Neuronal stem cell (in vitro differentiated cells): ENCODE measurements at regions not wholly inside any gene's neighbourhood (a gene's known extent, or its start where the extent isn't known, plus 50 kb on each side); places are given as distances from the start of the nearest gene placed in this dataset.

Experiments
- DNase-seq: peaks from one replicate; pipeline ENCODE4 v3.0.0-alpha.2; 2013; ENCODE audit warnings: low spot score
- H2AFZ ChIP-seq: one replicate; pipeline ENCODE4 v1.6.1; 2013; ENCODE audit warnings: mild to moderate bottlenecking, low read length, inconsistent platforms
- H2AK5ac ChIP-seq: 2 replicates; pipeline ENCODE4 v1.6.1; 2013; ENCODE audit warnings: low read depth, mild to moderate bottlenecking, inconsistent platforms, low read length, moderate library complexity, mixed read lengths
- H2BK120ac ChIP-seq: 2 replicates; pipeline ENCODE4 v1.6.1; 2013; ENCODE audit warnings: low read depth, mild to moderate bottlenecking, inconsistent platforms, low read length, moderate library complexity, mixed read lengths
- H2BK12ac ChIP-seq: one replicate; pipeline ENCODE4 v1.6.1; 2013; ENCODE audit warnings: low read length, inconsistent platforms
- H2BK15ac ChIP-seq: 2 replicates; pipeline ENCODE4 v1.6.1; 2013; ENCODE audit warnings: mild to moderate bottlenecking, low read length, inconsistent platforms, mixed read lengths
- H2BK5ac ChIP-seq: one replicate; pipeline ENCODE4 v1.6.1; 2013; ENCODE audit warnings: inconsistent platforms, mild to moderate bottlenecking, low read length, moderate library complexity
- H3K14ac ChIP-seq: one replicate; pipeline ENCODE4 v1.6.1; 2013; ENCODE audit warnings: low read length, inconsistent platforms
- H3K18ac ChIP-seq: 2 replicates; pipeline ENCODE4 v1.6.1; 2013; ENCODE audit warnings: low read length, inconsistent platforms
- H3K23ac ChIP-seq: 2 replicates; pipeline ENCODE4 v1.6.1; 2013; ENCODE audit warnings: low read depth, mild to moderate bottlenecking, mixed read lengths, low read length, inconsistent platforms; ENCODE audit not compliant: poor library complexity
- H3K27ac ChIP-seq: replicated peaks from 3 replicates; pipeline ENCODE4 v1.5.1; 2013; ENCODE audit warnings: low read length, inconsistent platforms
- H3K27me3 ChIP-seq, 3 experiments: 2 replicates each; pipeline ENCODE4 v1.6.1; 2013; ENCODE audit warnings: low read length in 3 of 3, mild to moderate bottlenecking in 2 of 3, inconsistent platforms in 1 of 3, low read depth in 1 of 3, mixed read lengths in 1 of 3, moderate library complexity in 1 of 3; ENCODE audit not compliant: control insufficient read depth in 3 of 3, insufficient read depth in 3 of 3
- H3K36me3 ChIP-seq, 2 donors: replicated peaks in 1 of 2; 2 replicates each; pipeline ENCODE4 v1.6.1; 2013; ENCODE audit warnings: low read length in 2 of 2; ENCODE audit not compliant: control insufficient read depth in 2 of 2, insufficient read depth in 2 of 2
- H3K4ac ChIP-seq: 2 replicates; pipeline ENCODE4 v1.6.1; 2013; ENCODE audit warnings: inconsistent platforms, mild to moderate bottlenecking, low read length, moderate library complexity
- H3K4me1 ChIP-seq, 2 donors: 1 replicate in 1 of 2; 2 replicates in 1 of 2; pipeline ENCODE4 v1.6.1; 2013; ENCODE audit warnings: low read length in 2 of 2, low read depth in 1 of 2; ENCODE audit not compliant: control insufficient read depth in 2 of 2, insufficient read depth in 1 of 2
- H3K4me2 ChIP-seq: one replicate; pipeline ENCODE4 v1.6.1; 2013; ENCODE audit warnings: mild to moderate bottlenecking, low read length, inconsistent platforms; ENCODE audit not compliant: insufficient read depth, poor library complexity, severe bottlenecking
- H3K4me3 ChIP-seq, 2 donors: 2 replicates each; pipeline ENCODE4 v1.5.1; 2013; ENCODE audit warnings: low read length in 2 of 2, mild to moderate bottlenecking in 2 of 2, inconsistent platforms in 1 of 2, moderate library complexity in 1 of 2
- H3K79me1 ChIP-seq: one replicate; pipeline ENCODE4 v1.6.1; 2013; ENCODE audit warnings: low read depth, mild to moderate bottlenecking, inconsistent platforms, low read length, moderate library complexity
- H3K9ac ChIP-seq: one replicate; pipeline ENCODE4 v1.6.1; 2013; ENCODE audit warnings: mild to moderate bottlenecking, low read depth, low read length, inconsistent platforms; ENCODE audit not compliant: poor library complexity
- H3K9me3 ChIP-seq, 2 donors: replicated peaks in 1 of 2; 2 replicates each; pipeline versions ENCODE3 to v1.6.1; 2013; ENCODE audit warnings: low read length in 2 of 2, mild to moderate bottlenecking in 2 of 2, inconsistent platforms in 1 of 2, low read depth in 1 of 2, mixed read lengths in 1 of 2, moderate library complexity in 1 of 2; ENCODE audit not compliant: control insufficient read depth in 2 of 2, insufficient read depth in 1 of 2
- H4K8ac ChIP-seq: one replicate; pipeline ENCODE4 v1.6.1; 2013; ENCODE audit warnings: low read depth, mild to moderate bottlenecking, inconsistent platforms, low read length, moderate library complexity
- H4K91ac ChIP-seq: one replicate; pipeline ENCODE4 v1.6.1; 2013; ENCODE audit warnings: low read length, low read depth, mild to moderate bottlenecking, inconsistent platforms; ENCODE audit not compliant: poor library complexity
- WGBS, 2 donors: extraction: QIAGEN DNeasy Blood & Tissue Kit; methylation state at CpG; one replicate each; pipeline ENCODE4 v1.1.7; 2013; ENCODE audit warnings: missing lambda C conversion rate in 2 of 2, mixed read lengths in 1 of 2; ENCODE audit not compliant: insufficient read length in 2 of 2, insufficient replicate concordance in 1 of 2; ENCODE audit errors: extremely low coverage in 2 of 2; 5-methylcytosine and 5-hydroxymethylcytosine counted together

DNA sequence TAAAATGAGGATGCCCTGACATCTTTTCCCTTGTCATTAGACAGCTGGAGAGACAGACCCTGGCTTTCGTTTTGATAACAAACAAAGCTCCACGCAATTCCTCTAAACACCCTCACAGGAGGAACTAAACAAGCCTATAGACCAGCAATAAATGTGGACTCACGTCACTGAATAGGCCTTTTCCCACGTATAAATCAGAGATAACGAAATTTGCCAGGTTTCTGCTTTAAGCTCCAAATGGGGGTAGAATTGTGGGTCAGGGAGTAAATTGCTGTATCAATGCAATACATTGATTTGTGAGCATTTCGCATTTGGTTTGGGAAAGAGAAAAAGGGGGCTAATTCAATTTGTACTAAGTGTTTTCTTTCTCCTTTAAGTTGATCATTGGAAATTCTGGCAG lies 256.0 kb downstream of the PMP22 start:
- Histone ChIP-seq H2BK15ac (no peak overlapping the region), H3K27me3 (peaks cover 0 to 7% (median 0%) of the 10 kb centered on the region in 3 experiments), H3K4me3 (no peak overlapping the region), H2BK12ac (no peak overlapping the region), H2BK120ac (no peak overlapping the region), H2AFZ (no peak overlapping the region), H4K91ac (no peak overlapping the region), H3K23ac (no peak overlapping the region), H2BK5ac (no peak overlapping the region), H2AK5ac (no peak overlapping the region), H3K14ac (no peak overlapping the region), H3K4me2 (no peak overlapping the region), H3K27ac (no peak overlapping the region), H4K8ac (no peak overlapping the region), H3K79me1 (no peaks in the 10 kb centered on the region), H3K36me3 (no peaks in the 10 kb centered on the region), H3K9ac (no peak overlapping the region), H3K9me3 (no peaks in the 10 kb centered on the region), H3K18ac (no peak overlapping the region), H3K4me1 (no peaks in the 10 kb centered on the region), H3K4ac (no peak overlapping the region)
- WGBS, 2 donors: no CpG with 5 or more reads among the region's 6 CpGs
- DNase-seq: no peak

DNA sequence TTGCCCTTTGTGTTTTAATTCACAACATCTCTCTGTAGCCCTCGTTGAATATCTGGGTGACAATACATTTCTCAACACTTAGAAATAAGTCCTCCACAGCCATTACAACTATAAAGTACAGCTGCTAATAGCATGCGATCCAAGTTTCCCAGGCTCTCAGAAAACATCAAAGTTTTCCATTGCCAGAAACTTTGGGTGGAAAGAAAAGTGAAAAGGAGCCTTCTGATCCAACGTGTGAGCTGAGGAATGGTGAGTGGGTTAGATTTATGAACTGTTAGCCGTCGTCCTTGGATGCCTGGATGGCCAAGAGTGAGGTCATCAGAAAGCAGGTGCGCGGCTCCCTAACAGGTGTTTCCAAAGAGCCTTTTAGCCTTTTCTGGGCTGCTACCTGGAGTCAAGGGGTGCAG lies 258.0 kb downstream of the PMP22 start:
- H3K14ac ChIP-seq: no peak overlapping the region
- no peak overlapping the region for H2BK5ac ChIP-seq
- H3K4me1 ChIP-seq: no peaks in the 10 kb centered on the region
- no peaks in the 10 kb centered on the region for H3K9me3 ChIP-seq
- no peak overlapping the region for H3K4ac ChIP-seq
- H3K27me3 ChIP-seq: peaks cover 0 to 7% (median 0%) of the 10 kb centered on the region in 3 experiments
- H4K8ac ChIP-seq: no peak overlapping the region
- no peak overlapping the region for H3K4me3 ChIP-seq
- no peak overlapping the region for H3K18ac ChIP-seq
- H2BK12ac ChIP-seq: no peak overlapping the region
- no peak overlapping the region for H2AK5ac ChIP-seq
- no peak overlapping the region for H4K91ac ChIP-seq
- no peak overlapping the region for H3K4me2 ChIP-seq
- no peak overlapping the region for H3K23ac ChIP-seq
- no peaks in the 10 kb centered on the region for H3K79me1 ChIP-seq
- no peak overlapping the region for H2AFZ ChIP-seq
- WGBS, 2 donors: no CpG with 5 or more reads among the region's 7 CpGs
- H3K27ac ChIP-seq: no peak overlapping the region
- H2BK15ac ChIP-seq: no peak overlapping the region
- no peak overlapping the region for H2BK120ac ChIP-seq
- H3K36me3 ChIP-seq: no peaks in the 10 kb centered on the region
- no peak overlapping the region for H3K9ac ChIP-seq
- no peak for DNase-seq

DNA sequence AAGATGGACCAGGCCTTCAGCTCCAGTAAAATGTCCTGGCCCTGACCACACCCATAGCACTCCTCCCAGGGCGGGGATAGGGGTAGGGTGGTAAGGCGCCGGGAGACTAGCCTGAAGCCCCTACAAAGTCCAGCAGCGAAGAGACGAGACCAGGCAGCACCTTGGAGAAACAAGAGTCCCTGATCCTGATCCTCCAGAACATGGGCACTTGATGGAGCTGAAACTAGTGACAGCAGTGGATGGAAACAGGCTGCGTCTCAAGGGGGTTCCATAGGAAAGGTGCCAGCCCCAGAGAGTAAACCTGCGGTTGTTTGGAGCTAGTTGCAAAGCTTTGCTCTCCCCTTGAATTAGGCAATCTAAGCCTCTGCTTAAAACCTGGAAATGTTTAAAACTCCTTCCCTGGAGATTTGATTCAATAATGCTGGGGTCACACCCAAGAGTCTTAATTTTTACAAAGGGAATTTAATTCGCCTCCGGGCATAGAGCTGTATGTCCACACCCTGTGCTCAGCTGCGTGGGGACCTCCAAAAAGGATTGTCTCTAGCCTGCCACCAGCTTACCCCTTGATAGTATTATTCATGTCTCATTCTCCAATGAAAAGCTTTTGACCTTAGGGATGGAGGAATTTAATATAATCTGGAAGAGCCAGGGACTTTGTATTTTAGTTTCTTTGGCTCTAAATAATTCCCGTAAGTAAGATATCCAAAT lies 258.6 kb downstream of the PMP22 start:
- H2AFZ ChIP-seq: no peak overlapping the region
- no peaks in the 10 kb centered on the region for H3K79me1 ChIP-seq
- no peak overlapping the region for H3K27ac ChIP-seq
- no peak overlapping the region for H4K8ac ChIP-seq
- no peaks in the 10 kb centered on the region for H3K36me3 ChIP-seq
- H3K9me3 ChIP-seq: no peaks in the 10 kb centered on the region
- H3K4me2 ChIP-seq: no peak overlapping the region
- peaks cover 0 to 7% (median 0%) of the 10 kb centered on the region in 3 experiments for H3K27me3 ChIP-seq
- no peak overlapping the region for H3K4ac ChIP-seq
- no peak overlapping the region for H4K91ac ChIP-seq
- no peak overlapping the region for H2BK15ac ChIP-seq
- no peak overlapping the region for H3K4me3 ChIP-seq
- no peak overlapping the region for H3K9ac ChIP-seq
- no peak overlapping the region for H3K23ac ChIP-seq
- no peak overlapping the region for H2BK12ac ChIP-seq
- no peak overlapping the region for H2BK120ac ChIP-seq
- no peak for DNase-seq
- peaks cover 0 to under 1% of the 10 kb centered on the region in 2 donors for H3K4me1 ChIP-seq
- no peak overlapping the region for H3K18ac ChIP-seq
- H3K14ac ChIP-seq: no peak overlapping the region
- no CpG with 5 or more reads among the region's 11 CpGs for WGBS, 2 donors
- H2AK5ac ChIP-seq: no peak overlapping the region
- H2BK5ac ChIP-seq: no peak overlapping the region

DNA sequence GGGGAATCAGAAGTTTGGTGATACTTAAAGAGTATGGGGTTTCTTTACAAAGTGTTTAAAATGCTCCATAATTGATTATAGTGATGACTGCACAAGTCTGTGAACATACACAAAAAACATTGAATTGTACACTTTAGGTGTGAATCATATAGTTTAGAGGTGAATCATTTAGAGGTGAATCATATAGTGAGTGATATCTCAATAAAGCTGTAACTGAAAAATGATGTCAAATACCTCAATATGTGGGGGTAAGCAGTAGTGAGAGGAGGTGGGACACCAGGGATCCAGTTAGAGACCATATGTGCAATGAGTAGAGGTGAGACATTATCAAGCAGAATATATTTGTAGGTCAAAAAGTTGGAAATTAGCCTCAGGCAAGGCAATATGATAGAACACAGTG lies 264.5 kb downstream of the PMP22 start:
- Histone ChIP-seq H2BK120ac (no peak overlapping the region), H3K27ac (no peak overlapping the region), H3K36me3 (no peaks in the 10 kb centered on the region), H2BK12ac (no peak overlapping the region), H3K9ac (no peak overlapping the region), H3K4ac (no peak overlapping the region), H3K4me2 (no peak overlapping the region), H2BK15ac (no peak overlapping the region), H3K4me1 (peaks cover 0 to 1% of the 10 kb centered on the region in 2 donors), H2AFZ (no peak overlapping the region), H3K9me3 (no peaks in the 10 kb centered on the region), H3K23ac (no peak overlapping the region), H3K18ac (no peak overlapping the region), H4K91ac (no peak overlapping the region), H2AK5ac (no peak overlapping the region), H3K79me1 (no peaks in the 10 kb centered on the region), H3K14ac (no peak overlapping the region), H3K4me3 (no peak overlapping the region), H4K8ac (no peak overlapping the region), H2BK5ac (no peak overlapping the region), H3K27me3 (no peaks in the 10 kb centered on the region)
- DNase-seq: no peak
